ENCODE measurements at regions not wholly inside any gene's neighbourhood (a gene's known extent, or its start where the extent isn't known, plus 50 kb on each side); places are given as distances from the start of the nearest gene placed in this dataset.

- FAIRE-seq, result no peak
- no peaks in the 10 kb centered on the region for H3K36me3 ChIP-seq (ENCODE audit: control insufficient read depth, insufficient read depth, low read length)
- no peak overlapping the region for H3K4me3 ChIP-seq (ENCODE audit: low read depth, low read length)
- no peak for DNase-seq (ENCODE audit: low read depth)
- H3K27me3 ChIP-seq (ENCODE audit: control insufficient read depth, insufficient read depth, low read length), result no peaks in the 10 kb centered on the region
- no peak for TF ChIP-seq CTCF (IDR thresholded peaks at IDR 0.05; ENCODE audit: insufficient read depth, low read length, severe bottlenecking)
Measured at GRCh38 chr5:164356790-164357189, 851.4 kb downstream of the MAT2B start.

- DNase-seq (ENCODE audit: low read depth) (no peak), FAIRE-seq (no peak)
- H3K27me3 ChIP-seq (ENCODE audit: control insufficient read depth, insufficient read depth, low read length), result no peaks in the 10 kb centered on the region
- no peaks in the 10 kb centered on the region for H3K36me3 ChIP-seq (ENCODE audit: control insufficient read depth, insufficient read depth, low read length)
- no peak for TF ChIP-seq CTCF (IDR thresholded peaks at IDR 0.05; ENCODE audit: insufficient read depth, low read length, severe bottlenecking)
- no peak overlapping the region for H3K4me3 ChIP-seq (ENCODE audit: low read depth, low read length)
Measured at GRCh38 chr5:164357395-164358033, 852.1 kb downstream of the MAT2B start.

- TF ChIP-seq CTCF (IDR thresholded peaks at IDR 0.05; ENCODE audit: insufficient read depth, low read length, severe bottlenecking), result no peak
- no peaks in the 10 kb centered on the region for H3K36me3 ChIP-seq (ENCODE audit: control insufficient read depth, insufficient read depth, low read length)
- DNase-seq (ENCODE audit: low read depth), result no peak
- no peak for FAIRE-seq
- no peaks in the 10 kb centered on the region for H3K27me3 ChIP-seq (ENCODE audit: control insufficient read depth, insufficient read depth, low read length)
- H3K4me3 ChIP-seq (ENCODE audit: low read depth, low read length), result no peak overlapping the region
Measured at GRCh38 chr5:164358531-164359259, 853.3 kb downstream of the MAT2B start.

- TF ChIP-seq CTCF (IDR thresholded peaks at IDR 0.05; ENCODE audit: insufficient read depth, low read length, severe bottlenecking), result no peak
- Histone ChIP-seq H3K36me3 (ENCODE audit: control insufficient read depth, insufficient read depth, low read length) (no peaks in the 10 kb centered on the region), H3K4me3 (ENCODE audit: low read depth, low read length) (no peak overlapping the region), H3K27me3 (ENCODE audit: control insufficient read depth, insufficient read depth, low read length) (no peaks in the 10 kb centered on the region)
- no peak for FAIRE-seq
- DNase-seq (ENCODE audit: low read depth), result no peak
Measured at GRCh38 chr5:164359260-164360255, 854.1 kb downstream of the MAT2B start.

- TF ChIP-seq CTCF (IDR thresholded peaks at IDR 0.05; ENCODE audit: insufficient read depth, low read length, severe bottlenecking), result no peak
- Histone ChIP-seq H3K4me3 (ENCODE audit: low read depth, low read length) (no peak overlapping the region), H3K36me3 (ENCODE audit: control insufficient read depth, insufficient read depth, low read length) (no peaks in the 10 kb centered on the region), H3K27me3 (ENCODE audit: control insufficient read depth, insufficient read depth, low read length) (no peaks in the 10 kb centered on the region)
- no peak for FAIRE-seq
- DNase-seq (ENCODE audit: low read depth), result no peak
Measured at GRCh38 chr5:164360589-164360988, 855.2 kb downstream of the MAT2B start.

All from bronchial epithelial cell (primary cell).